Occipital lobe (tissue), 1 donor: ENCODE measurements at regions not wholly inside any gene's neighbourhood (a gene's known extent, or its start where the extent isn't known, plus 50 kb on each side); places are given as distances from the start of the nearest gene placed in this dataset.

Experiments
- DNase-seq: peaks from one replicate; lab custom pipeline; 2025; lab: John Stamatoyannopoulos, UW

DNA sequence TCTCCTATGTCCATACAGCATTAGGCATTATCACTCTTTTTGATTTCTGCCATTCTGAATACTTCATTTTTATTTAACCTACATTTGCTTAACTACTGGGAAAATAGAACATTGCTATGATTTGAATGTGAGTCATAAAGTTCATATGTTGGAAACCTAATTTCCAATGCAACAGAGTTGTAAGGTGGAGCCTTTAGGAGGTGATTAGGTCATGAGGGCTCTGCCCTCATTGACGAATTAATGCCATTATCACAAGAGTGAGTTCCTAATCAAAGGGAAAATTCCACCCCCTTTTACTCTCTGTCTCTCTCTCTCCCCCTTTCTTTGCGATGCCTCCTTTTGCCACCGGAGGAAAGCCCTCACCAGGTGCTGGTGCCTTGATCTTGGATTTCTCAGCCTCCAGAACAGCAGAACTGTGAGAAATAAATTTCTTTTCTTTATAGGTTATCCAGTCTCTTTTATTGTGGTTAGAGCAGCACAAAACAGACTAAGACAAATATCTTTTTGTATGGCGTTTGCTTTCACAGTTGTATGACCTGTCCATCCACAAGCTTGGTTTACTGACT lies 180.1 kb upstream of the ARID2 start:
- DNase-seq, result no peak

DNA sequence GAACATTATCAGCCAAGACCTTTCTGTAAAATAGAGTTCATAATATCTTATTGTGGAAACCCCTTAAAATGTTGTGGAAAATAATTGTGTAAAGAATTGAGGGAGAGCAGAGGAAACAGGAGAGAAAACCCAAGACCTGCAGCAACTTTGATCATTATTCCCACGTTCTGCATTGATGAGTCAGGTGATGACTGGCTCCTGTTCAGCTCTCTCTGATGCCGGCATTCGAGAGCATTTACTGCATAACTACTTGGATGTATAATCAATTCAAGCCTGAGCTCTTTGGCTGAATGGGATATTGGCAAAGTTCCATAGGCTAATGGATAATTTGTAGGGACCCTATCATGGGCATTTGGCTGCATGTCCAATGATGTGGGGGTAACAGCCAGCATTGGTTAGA lies 176.3 kb upstream of the ARID2 start:
- DNase-seq, result no peak

DNA sequence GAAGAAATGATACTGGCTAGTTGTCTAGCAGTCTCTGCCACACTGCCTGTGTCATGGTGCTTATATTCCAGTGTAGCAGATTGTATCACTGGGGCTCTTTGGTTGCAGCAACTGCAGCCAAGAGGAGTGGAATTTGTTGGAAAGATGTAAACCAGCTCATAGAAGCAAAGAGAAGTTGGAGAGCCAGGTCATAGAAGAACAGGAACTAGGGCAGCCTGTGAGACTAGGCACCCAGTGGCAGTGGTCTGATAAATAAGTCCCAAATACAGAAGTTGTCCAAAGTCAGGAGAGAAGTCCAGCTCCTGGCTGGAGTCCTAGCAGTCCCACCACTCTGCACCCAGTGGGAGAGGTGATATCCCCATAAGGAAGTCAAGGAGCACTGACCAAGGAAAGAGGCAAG lies 172.5 kb upstream of the ARID2 start:
- no peak for DNase-seq

DNA sequence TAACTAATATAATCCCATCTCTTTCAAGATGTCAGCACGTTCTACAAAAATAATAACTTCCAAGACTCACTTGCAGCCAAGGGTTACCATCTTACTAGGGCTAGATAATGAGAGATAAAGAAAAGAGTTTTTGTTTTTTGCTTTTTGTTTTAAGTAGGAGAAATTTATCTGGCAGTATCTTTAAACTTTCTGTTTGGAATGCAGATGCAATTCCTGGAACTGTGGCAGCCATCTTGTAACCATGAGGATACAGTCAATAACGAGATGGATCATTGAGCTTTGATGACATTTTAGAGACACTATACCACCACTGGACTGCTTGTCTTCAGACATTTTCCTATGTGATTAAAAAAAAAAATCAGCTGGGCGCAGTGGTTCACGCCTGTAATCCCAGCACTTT lies 171.2 kb upstream of the ARID2 start:
- DNase-seq, result no peak

DNA sequence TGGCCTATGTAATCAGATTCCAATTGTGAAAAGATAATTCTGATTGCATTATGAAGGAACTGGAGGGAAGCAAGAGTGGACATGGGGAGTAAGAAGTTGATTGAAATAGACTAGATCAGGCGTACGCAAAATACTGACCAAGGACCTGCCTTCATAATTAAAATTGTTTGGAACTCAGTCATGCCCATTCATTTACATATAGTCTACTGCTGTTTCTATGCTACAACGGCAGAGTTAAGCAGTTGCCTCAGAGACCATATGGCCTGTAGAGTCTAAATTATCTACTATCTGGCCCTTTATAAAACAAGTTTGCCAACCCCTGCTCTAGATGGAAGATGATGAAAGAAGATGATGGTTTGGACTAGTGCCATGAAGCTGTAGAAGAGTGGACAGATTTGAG lies 170.0 kb upstream of the ARID2 start:
- no peak for DNase-seq

DNA sequence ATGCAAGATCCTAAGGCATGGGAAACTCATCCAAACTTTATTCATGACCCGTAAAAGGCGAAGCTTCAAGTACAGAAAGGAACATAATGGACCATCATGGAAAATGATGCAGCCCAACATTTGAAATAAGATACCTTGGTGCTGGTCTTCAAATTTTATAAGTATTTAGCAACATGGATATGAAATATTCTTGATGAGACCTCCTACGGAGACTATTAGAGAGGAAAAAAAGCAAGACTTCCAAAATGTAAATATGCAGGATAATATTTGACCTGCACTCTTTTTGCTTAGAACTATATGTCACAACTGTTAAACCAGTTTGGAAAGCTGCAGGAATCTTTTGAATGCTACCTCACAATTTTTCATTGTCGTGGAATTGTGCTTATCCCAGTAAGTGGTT lies 168.8 kb upstream of the ARID2 start:
- no peak for DNase-seq

DNA sequence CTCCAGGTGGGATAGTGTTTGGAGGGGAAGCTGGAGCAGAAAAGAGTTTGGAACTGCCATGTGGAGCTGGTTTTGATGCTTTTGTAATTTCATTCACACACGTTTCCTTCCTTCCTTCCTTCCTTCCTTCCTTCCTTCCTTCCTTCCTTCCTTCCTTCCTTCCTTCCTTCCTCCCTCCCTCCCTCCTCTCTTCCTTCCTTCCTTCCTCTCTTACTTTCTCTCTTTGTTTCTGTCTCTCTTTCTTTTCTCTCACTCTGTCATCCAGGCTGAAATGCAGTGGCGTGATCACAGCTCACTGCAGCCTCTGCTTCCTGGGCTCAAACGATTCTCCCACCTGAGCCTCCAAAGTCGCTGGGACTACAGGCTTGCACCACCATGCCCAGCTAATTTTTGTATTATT lies 168.0 kb upstream of the ARID2 start:
- DNase-seq, result no peak

DNA sequence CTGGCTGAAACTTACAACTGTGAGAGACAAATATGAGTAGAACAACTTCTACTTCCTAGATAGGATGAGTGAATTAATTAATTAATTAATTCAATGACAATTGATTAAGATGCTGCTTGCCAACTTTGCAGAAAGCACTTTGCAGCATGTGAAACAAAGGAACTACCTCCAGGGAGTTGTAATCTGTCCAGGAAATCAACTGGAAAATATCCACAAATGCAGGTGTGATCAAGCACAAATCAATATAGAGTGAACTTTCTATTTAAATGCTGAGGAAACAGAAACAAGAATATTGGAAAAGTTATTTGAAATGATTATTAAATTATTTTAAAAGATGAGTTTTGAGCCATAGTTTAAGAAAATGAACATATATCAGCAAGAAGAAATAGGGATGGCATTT lies 163.9 kb upstream of the ARID2 start:
- no peak for DNase-seq

DNA sequence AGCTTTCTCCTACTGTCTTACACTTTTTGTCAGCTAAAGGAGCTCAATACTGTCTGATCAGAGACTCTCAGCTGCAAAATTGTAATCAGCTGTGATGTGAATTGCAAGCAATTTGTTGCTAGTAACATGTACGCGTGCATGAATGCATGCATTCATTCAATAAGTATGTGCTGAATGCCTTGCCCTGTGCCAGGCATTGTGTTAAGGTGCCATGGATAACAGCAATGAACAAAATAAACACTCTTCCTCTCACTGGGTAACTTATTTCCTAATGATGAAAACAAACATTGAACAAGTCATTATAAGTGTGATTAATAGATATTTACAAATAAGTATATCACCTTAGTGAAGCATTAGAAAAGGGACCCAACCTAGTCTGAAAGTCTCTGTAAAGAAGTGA lies 163.2 kb upstream of the ARID2 start:
- DNase-seq, result no peak

DNA sequence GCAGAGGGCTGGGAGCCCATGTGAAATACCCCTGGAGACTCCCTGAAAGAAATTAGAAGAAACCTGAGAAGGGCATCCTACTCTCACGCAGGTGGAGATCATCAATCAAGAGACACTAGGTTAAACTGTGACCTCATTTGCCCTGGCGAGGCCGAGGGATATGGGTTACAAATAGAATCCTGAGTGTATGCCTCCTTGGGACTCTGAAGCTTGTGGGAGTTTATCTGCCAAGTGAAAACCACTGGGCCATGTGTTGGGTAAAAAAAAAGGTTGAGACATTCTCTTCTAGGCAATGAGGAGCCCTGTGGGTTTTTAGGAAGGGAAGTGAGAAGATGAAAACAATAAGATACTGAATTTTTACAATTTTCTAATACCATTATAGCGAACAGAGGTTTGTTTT lies 160.7 kb upstream of the ARID2 start:
- no peak for DNase-seq

DNA sequence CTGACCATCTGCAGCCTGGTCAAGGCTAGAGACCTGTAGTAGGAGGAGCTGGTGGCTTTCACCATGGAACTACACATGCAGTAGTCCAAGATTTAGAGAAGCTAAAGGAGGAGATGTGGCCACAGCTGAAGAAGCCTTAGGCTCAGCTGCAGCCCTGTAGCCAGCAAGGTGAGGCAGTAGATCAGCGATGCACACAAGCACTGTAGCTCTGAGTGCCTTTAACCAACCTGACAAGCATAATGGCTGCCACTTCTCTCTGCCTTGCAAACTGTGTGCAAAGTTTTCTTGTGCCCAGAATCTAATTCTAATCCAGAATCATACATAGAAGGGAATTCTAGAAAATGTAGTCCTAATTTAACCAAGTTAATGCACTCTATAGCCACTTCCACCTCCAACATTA lies 159.0 kb upstream of the ARID2 start:
- no peak for DNase-seq

DNA sequence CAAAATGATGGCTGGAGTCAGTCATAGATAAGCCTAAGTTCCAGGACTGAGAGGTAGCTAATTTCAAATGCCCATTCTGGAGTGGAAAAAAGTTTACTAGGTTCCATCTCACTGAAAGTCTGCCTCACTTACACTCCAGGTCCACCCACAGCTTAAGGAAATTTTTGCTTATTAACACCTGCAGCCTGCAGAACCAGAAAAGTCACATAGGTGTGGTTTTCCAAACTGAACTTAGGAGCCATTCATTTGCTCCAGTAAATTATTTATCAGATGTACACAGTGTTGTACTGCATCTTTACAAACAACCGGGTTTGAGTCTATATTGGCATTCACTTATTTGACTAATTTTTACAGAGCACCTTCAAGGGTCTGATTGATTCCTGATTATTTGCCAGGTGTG lies 157.4 kb upstream of the ARID2 start:
- no peak for DNase-seq

DNA sequence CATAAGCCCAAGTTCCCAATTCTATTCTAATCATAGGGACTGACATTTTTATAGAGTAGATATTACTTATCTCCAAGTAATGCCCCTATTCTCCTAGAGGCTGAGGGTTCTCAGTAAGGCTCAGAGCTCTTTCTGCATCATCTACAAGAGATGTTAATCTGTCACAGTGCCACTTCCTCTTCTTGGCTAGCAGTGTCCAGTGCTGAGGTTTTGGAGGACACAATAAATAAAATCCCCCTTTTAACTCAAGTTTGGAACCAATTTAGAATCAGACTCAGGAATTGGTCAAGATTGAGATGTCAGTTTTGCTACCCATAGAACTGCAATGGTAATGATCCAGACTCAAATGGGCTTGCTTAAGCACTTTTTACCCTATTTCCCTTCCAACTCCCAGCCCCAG lies 154.1 kb upstream of the ARID2 start:
- DNase-seq, result no peak

DNA sequence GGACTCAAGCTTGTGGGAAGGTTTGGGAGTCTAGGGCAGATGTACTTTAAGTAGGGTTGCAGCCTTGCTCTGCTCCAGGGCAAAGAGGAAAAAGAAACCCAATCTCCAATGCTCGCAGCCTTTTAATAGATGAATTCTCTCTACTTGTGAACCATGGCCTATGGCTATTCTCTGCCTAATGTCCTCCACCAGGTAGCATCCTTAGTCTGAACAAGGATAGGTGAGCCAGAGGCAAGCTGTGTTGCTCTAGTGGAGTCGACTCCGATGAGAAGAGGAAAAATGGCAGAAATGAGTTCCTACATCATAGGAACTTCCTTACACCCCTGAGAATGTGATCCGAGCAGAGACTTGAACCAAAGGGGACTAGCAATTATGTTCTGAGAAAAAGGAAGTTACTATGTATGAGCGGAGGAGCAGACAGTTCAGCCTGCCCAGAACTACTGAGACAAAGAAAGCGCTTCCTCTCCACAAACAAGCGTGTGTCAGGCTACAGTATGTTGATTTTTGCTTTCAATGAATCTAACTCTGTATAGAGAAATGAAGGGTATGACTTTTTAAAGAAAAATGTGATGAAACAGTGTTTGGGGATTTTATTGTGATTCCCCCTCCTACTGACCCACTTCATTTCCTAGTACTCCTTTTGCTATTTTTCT lies 153.6 kb upstream of the ARID2 start:
- DNase-seq, result no peak

DNA sequence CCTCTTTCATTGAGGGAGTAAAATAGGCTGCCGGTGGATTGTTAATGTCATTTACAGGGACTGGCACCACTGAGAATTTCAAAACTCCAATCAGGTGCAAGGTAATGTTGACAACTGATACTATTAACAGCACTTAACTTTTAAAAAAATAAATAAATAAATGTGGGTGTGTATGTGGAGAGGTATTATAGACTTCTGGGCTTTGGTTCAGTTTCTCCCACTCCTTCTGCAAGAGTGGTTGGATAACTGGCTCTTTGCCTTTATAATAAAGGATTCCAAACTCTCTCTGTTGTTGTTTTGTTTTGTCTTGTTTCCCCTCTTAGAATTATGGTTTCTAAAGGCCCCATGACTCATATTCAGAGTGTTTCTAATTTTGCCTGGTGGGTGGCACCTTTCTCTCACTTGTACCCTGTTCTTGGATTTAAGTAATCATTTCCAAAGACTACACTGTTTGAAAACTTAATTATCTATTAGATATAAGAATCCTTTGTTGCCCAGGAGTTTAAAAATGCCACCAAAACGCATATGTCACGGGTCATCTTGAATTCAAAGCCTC lies 151.6 kb upstream of the ARID2 start:
- no peak for DNase-seq

DNA sequence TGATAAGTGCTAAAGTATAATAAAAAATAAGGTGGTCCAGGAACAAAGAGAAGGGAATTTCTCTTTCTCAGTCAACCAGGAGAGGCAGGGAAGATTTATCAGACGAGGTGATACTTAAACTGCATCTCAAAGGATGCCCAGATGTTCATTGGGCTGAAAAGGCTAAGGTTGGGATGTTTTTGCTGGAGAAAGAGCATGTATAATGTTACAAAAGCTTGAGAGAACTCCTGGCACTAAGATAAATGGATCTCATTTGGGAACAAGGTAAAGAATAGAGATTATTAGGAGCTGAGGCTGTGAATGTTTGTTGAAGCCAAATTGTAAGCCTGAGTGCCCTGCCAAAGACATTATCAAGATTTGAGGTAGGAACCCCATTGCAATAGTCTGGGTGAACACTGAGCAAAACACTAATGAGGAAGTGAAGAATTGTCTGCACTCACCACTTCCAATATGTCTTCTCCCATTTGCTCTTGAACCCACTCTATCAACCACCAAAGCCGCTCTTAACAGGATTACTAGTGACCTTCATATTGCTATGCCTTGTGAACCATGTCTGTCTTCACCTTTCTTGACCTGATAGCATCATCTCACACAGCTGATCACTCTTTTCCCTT lies 149.0 kb upstream of the ARID2 start:
- DNase-seq, result no peak

DNA sequence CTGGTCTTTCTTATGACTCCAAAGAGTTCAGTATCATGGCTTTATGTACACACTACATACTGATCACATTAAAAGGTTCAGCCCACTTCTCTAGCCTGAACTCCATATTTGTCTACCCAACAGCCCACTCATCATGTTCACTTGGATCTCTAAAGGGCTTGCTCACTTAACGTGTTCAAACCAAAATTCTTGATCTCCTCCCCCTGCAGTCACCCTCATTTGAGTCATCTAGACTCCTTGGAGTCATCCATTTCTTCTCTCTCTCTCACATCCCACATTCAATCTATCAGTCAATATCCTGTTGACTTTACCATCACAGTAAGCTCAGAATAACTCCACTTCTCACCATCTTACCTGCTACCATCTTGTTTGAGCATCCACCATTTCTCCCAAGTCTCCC lies 148.4 kb upstream of the ARID2 start:
- DNase-seq, result no peak

DNA sequence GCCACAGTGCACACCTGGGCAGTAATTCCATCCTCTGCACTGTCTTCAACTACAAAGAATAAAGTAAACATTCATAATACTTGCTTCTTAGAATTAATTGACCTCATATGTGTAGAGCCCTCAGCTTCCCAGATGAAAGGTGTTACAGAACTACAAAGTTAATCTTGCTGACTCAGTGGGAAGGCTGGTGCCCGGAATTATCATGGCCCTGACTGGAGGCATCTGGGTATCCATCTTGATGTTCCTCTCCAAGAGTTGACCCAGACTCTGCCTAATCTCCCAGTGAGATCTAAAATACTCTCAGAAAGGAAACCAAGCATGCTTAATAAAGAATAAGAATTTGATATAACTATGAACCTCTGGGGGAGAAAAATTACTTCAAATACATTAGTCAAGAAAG lies 147.0 kb upstream of the ARID2 start:
- DNase-seq, result no peak

DNA sequence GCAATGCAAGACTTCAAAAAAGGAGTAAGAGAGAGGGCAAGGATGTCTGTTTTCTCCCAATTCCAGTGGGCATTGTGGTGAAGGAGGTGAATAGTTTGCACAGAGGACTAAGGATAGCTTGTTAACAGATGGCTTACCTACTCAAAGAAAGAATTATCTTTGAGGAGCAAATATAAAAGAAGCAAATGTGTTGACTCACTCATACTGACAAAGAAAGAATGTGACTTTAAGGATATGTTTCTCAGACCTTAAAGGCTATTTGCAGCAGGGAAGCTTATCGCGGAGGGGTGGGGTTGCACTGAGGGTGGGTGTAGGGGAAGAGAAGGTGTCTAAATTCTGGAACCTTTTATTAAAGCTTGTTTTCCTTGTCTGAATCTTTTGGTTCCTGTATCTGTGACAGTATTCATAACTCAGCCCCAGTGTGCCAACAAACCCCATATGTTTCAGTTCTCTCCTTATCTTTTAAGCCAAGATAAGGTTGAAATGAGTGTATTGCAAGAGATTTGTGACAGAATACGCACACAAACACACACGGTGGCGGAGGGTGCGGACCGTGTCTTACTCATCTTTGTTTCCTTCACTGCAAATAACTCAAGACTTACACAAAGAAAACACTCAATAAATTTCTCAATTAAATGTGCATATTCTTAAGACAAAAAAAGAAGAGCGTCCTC lies 146.4 kb upstream of the ARID2 start:
- DNase-seq, result no peak

DNA sequence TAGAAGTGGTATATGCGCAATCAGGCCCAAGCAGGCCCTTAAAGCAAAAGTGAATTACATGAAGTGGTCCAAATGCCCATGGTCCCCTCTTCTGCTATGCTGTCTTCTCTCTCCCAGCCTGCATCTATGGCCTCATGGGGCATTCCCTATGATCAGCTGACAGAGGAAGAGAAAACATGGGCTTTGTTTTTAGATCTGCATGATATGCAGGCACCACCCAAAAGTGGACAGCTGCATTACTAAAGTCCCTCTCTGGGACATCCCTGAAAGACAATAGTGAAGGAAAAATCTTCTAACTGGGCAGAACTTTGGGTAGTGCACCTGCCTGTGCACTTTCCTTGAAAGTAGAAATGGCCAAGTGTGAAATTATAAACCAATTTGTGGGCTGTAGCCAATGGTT lies 145.2 kb upstream of the ARID2 start:
- DNase-seq, result no peak

DNA sequence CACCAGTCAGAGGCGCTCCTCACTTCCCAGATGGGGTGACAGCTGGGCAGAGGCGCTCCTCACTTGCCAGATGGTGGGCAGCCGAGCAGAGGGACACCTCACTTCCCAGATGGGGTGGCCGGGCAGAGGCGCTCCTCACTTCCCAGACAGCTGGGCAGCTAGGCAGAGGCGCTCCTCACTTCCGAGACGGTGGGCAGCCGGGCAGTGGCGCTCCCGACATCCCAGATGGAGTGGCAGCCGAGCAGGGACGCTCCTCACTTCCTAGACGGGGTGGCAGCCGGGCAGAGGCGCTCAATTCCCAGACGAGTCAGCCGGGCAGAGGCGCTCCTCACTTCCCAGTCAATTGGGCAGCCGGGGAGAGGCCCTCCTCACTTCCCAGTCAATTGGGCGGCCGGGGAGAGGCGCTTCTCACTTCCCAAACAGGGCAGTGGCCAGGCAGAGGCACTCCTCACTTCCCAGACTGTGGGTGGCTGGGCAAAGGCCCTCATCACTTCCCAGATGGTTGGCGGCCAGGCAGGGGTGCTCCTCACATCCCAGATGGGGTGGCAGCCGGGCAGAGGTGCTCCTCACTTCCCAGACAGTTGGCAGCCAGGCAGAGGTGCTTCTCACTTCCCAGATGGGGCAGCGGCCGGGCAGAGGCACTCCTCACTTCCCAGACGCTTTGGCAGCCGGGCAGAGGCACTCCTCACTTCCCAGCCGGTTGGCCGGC lies 143.8 kb upstream of the ARID2 start:
- DNase-seq, result no peak

DNA sequence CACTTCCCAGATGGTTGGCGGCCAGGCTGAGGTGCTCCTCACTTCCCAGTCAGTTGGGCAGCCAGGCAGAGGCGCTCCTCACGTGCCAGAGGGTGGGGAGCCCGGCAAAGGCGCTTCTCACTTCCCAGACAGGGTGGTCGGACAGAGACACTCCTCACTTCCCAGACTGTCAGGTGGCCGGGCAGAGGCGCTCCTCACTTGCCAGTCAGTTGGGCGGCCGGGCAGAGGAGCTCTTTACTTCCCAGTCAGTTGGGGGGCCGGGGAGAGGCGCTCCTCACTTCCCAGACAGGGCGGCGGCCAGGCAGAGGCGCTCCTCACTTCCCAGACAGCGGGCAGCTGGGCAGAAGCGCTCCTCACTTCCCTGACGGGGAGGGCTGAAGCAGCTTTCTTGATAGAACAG lies 143.0 kb upstream of the ARID2 start:
- DNase-seq, result no peak
